Breast epithelium (tissue), 3 donors: ENCODE measurements at regions not wholly inside any gene's neighbourhood (a gene's known extent, or its start where the extent isn't known, plus 50 kb on each side); places are given as distances from the start of the nearest gene placed in this dataset.

ENCODE experiments used
- CTCF ChIP-seq, 3 donors: fragments of 450-650 bp; IDR thresholded peaks; one replicate each; pipeline ENCODE4 v1.5.1; 2016 to 2017; ENCODE audit warnings: antibody characterized with exemption in 3 of 3, mild to moderate bottlenecking in 3 of 3, moderate library complexity in 3 of 3
- POLR2AphosphoS5 ChIP-seq, 3 donors: sonication (generic); formaldehyde crosslinking; IDR thresholded peaks; one replicate each; pipeline ENCODE4 v1.6.1; 2017; ENCODE audit warnings: antibody characterized with exemption in 3 of 3

GRCh38 chr2:176508374-176508773 is 239.1 kb downstream of the MTX2 start:
- TF ChIP-seq CTCF (IDR thresholded peaks at IDR 0.05) (no peak), POLR2AphosphoS5 (IDR thresholded peaks at IDR 0.05) (no peak)
